Body of pancreas (tissue), 4 donors: ENCODE measurements at regions not wholly inside any gene's neighbourhood (a gene's known extent, or its start where the extent isn't known, plus 50 kb on each side); places are given as distances from the start of the nearest gene placed in this dataset.

Experiments used
- POLR2A ChIP-seq, 3 donors: fragments of 450-650 bp; IDR thresholded peaks; one replicate each; pipeline ENCODE4 v1.6.1; 2016; ENCODE audit warnings: antibody characterized with exemption in 3 of 3, mild to moderate bottlenecking in 2 of 3
- TF ChIP-seq, protein P1 (sequence below), 7 experiments: fragments of 450-650 bp in 4 of 7; fragments of 200-600 bp in 3 of 7; sonication (generic) in 3 of 7; IDR thresholded peaks; one replicate each; pipeline ENCODE4 v1.5.1; 2016 to 2019; ENCODE audit warnings: antibody characterized with exemption in 7 of 7

DNA sequence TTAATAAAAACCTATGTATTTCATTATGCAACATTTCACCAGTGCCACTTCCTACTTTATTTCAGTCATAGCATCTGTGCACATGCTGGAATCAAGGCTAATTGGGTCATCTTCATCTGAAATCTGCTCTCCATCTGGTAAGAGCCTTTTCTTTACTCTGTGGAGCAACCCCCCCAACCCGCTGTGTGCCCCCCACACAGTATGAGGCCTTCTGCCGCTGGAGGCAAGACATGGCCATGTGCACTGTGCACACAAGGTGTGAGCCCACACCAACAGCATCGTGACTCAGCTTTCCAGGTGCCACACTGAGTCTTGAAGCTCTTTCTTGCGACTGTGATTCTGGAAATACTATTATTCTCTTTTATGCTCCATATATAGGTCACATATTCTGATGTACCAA, 471.0 kb downstream of the TBC1D4 start:
- TF ChIP-seq, protein P1, sequence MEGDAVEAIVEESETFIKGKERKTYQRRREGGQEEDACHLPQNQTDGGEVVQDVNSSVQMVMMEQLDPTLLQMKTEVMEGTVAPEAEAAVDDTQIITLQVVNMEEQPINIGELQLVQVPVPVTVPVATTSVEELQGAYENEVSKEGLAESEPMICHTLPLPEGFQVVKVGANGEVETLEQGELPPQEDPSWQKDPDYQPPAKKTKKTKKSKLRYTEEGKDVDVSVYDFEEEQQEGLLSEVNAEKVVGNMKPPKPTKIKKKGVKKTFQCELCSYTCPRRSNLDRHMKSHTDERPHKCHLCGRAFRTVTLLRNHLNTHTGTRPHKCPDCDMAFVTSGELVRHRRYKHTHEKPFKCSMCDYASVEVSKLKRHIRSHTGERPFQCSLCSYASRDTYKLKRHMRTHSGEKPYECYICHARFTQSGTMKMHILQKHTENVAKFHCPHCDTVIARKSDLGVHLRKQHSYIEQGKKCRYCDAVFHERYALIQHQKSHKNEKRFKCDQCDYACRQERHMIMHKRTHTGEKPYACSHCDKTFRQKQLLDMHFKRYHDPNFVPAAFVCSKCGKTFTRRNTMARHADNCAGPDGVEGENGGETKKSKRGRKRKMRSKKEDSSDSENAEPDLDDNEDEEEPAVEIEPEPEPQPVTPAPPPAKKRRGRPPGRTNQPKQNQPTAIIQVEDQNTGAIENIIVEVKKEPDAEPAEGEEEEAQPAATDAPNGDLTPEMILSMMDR (IDR thresholded peaks at IDR 0.05) = no peak
- no peak for TF ChIP-seq POLR2A (IDR thresholded peaks at IDR 0.05)
